Ramos (cell line): ENCODE measurements at regions not wholly inside any gene's neighbourhood (a gene's known extent, or its start where the extent isn't known, plus 50 kb on each side); places are given as distances from the start of the nearest gene placed in this dataset.
"Not testable (repeated sequence)": the region's sequence is repeated elsewhere in the genome, so short reads cannot be mapped to it uniquely, and the experiment has no call there.

Experiments
- in situ Hi-C: fragments of 300-500 bp; cut with MboI; formaldehyde crosslinking; loops from one replicate; pipeline ENCODE4 v1.14.3; 2022; ENCODE audit warnings: low sequenced_read_pairs; ENCODE audit not compliant: unreplicated experiment

DNA sequence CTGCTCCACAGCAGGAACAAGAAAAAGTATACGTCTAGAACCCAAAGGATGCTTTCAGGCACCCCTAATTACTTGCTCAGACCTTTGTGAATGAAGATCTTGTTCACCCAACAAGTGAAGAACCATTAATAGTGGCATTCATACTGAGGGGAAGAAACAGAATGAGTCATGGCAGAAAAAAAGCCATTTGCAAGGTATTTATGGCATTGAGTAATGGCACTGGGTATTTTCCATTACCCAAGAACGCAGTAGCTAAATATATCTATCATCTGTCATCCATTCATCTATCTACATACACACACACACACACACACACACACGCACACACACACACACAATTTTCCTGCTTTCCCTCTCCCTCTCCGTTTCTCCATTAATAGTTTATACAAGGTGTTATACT is 56.4 kb upstream of the XIRP2 start:
- in situ Hi-C loops, result no loop called here

DNA sequence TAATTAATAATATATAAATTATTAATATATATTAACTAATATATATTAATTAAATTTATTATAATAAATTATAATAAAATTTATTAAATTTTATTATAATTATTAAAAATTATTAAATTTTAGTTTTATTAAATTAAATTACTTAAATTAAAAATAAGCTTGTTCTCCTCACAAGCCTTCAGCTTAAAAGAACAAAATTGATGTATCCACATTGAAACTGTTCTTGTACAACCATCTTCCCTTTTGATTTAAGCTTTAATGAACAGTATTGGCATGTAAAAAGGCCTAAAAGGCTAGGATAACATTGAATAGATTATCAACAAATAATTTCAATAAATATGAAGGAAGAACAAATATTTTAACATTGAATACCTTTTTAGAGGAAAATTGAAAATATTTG is 62.4 kb upstream of the XIRP2 start:
- in situ Hi-C loops, result no loop called here

DNA sequence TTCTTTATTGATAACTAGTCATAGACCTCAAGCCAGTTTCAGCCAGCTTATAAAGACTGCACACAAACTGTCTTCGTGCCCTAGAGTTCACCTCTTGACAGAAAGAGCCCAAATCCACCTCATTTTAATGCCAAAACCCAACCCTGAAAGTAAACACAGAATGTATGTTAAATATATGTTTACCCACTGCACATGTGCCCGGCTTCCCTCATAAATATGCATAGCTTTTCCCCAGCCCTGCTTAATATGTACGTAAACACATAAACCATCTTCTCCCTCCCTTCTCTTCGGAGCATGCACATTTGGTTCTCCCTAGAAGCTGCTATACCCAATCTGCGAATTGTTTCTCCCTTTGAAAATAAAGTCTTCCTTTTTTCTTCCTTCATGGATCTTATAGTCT is 73.9 kb upstream of the XIRP2 start:
- in situ Hi-C loops, result no loop called here

DNA sequence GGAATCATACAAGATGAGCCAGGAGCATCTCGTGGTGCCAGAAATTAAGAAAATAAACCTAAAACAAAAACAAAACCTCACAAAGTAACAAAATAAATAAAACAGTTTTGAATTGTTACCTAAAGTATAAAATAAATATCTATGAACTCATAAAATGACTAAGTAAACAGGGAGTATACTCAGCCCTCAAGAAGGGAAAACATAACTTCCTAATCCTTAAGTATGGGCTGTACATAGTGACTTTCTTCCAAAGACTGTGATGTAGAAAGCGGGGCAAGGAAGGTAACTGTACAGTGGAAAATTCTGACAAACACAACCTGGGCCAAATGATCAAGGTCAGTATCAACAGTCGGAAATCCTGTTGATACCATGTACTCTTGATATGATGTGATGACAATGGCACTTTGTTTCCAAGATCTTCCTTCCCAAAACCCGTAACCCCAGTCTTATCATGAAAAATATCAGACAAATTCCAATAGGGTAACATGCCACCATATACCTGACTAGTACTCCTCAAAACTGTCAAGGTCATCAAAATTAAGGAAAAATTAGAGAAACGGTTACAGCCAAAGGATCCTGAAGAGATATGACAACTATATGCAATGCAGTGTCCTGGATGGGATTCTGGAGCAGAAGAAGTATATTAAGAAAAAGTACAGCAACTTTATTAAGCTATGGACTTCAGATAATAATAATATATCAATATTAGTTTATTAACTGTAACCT is 76.0 kb upstream of the XIRP2 start:
- in situ Hi-C loops, result no loop called here

DNA sequence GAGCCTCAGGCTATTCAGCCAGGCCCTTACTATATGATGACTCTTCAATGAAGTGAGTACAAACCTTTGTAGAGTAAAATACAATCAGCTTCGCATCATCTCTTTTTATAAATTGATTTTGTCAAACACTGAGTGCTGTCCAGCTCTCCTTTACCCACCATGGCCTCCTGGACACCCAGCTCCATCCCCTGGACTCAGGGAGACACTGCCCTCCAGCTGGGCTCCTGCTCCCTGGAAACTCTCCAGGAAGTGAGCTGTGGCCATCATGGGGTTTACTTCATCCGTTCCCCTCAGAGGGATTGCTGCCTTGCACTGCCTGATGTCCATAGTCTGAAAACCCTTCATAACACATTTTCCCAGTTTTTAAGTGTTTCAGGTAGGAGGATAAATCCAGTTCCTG is 82.5 kb upstream of the XIRP2 start:
- in situ Hi-C loops, result no loop called here

DNA sequence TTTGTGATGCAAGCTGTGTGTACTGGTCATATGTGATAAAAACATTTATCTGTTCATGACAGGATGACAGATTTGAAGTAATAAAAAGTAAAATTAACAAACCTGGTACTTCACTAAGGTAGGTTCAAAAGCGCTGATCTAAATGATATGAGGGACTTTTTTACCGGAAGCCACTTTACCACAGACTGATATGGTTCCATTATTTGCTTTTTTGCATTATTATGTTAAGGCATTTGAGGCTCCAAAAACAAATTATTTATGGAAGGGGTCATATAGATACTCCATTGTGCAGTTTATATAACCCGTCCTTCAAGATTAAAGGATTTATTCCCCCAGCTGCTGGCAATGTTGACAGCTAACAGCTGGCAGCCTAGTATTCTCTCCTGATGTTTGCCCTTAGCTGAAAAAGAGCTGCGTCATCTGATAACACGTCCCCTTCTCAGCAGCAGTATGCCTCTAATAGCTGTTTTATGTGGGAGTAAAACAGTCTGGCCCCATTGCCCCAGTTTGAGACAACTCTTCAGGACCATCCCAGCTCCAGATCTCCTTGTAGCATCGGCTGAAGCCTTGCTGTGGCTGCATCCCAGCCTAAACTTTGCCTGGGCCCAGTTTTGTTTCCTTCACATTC is 84.8 kb upstream of the XIRP2 start:
- in situ Hi-C loops, result no loop called here

DNA sequence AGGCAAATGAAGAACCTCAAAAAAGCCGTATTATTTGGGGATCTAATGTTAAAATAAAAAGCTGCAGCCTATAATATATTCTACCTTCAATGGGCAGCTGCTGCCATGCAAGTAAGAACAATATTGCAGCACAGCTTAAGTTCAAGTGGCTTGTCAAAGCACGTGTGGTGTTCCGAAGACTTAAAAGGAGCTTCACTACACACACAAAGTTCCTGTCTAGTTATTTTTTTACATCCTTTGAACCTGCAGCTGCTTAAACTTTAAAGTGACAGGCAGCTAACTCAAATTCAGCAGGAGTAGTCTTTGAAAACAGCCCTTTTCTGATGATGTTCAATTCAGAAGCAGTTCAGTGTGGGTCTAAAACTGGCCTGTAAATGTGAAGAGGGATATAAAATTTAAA is 85.8 kb upstream of the XIRP2 start:
- in situ Hi-C loops, result no loop called here

DNA sequence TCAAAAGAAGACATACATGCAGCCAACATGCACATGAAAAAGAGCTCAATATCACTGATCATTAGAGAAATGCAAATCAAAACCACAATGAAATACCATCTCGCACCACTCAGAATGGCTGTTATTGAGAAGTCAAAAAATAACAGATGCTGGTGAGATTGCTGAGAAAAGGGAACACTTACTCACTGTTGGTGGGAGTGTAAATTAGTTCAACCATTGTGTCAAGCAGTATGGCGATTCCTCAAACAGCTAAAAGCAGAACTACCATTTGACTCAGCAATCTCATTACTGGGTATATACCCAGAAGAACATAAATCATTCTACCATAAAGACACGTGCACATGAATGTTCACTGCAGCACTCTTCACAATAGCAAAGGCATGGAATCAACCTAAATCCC is 95.5 kb upstream of the XIRP2 start:
- in situ Hi-C loops, result no loop called here

DNA sequence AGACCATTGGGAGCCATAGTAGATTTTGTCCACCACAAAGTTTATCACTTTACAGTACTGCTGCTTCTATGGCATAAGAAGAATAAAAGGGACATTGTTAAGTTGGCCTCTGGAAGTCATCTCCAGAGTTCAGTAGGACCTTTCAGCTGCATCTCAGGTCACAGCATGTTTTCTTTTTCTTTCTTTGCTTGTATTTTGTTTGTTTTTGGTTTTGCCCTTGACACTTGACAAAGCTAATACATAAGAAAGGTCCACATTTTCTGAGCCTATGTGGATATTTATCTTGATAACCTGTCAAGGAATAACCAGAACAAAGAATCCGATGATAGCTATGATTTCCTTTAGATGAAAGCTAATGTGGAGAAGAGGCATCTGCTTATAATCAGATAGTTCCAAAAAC is 101.6 kb upstream of the XIRP2 start:
- in situ Hi-C loops, result no loop called here

DNA sequence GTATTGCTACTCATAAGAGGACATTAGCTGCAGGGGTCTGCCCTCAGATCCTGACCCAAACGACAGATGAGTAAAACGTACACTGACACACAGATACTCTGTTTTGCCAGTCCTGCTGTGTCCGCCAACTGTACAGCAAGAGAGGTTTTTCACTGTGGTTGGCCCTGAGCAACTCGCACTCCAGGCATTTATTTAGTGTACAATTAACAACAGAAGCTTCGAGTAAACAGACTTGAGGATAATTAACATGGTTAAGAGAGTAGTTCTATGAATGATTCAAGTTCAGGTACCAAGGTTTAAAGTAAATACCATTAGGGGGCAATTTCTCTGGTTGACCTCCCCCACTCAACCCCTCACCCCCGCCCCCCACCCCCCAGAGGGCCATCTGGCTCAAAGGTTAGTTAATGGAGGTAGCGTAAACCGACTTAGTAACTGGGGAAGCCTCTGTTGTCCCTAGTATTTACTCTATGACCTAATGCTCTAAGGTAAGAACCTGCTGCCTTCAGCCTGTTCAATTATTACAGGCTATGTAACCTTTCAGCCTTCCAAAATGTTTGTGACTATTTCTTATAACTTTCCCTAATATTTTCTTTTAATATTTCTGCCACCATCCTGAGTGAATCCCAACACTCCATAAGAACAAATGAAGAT is 103.9 kb upstream of the XIRP2 start:
- in situ Hi-C loops, result no loop called here

DNA sequence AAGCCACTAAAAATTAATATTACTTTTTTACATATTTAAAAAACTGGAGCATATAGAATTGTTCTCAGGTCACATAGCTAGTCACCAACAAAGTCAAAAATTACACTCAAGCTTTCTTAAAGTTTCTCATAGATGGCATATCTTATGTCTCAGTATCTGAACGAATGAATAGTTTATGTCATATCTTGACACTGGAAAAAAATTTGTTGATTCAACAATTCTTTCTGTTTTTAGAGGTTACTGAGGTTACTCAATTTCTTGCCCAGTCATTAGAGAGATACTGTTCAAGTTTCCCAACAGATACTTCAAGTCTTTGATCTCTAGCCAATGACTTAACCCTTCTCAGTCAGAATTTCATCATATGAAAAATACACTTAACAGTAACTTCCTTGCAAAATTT is 113.1 kb upstream of the XIRP2 start:
- in situ Hi-C loops, result no loop called here

DNA sequence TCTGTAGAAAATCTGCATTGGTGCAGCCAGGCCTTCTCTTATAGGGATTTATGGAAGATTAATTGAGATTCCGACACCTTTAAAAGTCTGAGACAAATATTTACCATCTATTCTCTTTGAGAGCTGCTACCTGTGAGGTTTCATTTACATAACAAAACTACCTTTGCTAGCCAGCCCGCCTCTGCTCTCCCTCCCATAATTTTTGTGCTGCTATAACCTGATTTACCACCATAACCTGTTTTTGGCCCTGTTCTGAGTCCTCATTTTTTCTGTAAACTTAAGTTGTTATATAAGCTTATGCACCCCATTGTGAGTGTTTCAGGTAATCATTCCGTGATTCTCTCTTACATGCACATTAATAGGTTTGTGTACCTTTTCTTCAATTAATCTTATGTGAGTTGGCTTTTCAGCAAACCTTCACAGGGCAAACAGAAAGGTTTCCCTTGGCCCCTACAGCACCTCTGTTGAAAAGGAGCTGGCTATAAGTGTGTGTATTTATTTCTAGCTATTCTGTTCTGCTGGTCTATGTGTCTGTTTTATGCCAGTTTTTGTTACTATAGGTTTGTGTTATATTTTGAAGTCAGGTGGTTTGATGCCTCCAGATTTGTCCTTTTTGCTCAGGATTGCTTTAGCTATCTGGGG is 114.9 kb upstream of the XIRP2 start:
- in situ Hi-C loops, result no loop called here

DNA sequence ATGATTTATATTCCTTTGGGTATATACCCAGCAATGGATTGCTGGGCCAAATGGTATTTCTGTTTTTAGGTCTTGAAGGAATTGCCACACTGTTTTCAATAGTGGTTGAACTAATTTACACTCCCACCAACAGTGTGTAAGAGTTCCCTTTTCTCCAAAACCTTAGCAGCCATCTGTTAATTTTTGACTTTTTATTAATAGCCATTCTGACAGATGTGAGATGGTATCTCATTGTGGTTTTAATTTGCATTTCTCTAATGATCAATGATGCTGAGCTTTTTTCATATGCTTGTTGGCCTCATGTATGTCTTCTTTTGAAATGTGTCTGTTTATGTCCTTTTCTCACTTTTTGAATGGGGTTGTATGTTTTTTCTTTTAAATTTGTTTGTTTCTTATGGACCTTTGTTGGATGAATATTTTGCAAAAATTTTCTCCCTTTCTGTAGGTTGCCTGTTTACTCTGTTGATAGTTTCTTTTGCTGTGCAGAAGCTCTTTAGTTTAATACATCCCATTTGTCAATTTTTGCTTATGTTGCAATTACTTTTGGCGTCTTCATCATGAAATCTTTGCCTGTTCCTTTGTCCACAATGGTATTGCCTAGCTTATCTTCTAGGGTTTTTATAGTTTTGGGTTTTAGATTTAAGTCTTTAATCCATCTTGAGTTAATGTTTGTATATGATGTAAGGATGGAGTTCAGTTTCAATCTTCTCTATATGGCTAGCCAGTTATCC is 119.7 kb upstream of the XIRP2 start:
- in situ Hi-C loops, result no loop called here

DNA sequence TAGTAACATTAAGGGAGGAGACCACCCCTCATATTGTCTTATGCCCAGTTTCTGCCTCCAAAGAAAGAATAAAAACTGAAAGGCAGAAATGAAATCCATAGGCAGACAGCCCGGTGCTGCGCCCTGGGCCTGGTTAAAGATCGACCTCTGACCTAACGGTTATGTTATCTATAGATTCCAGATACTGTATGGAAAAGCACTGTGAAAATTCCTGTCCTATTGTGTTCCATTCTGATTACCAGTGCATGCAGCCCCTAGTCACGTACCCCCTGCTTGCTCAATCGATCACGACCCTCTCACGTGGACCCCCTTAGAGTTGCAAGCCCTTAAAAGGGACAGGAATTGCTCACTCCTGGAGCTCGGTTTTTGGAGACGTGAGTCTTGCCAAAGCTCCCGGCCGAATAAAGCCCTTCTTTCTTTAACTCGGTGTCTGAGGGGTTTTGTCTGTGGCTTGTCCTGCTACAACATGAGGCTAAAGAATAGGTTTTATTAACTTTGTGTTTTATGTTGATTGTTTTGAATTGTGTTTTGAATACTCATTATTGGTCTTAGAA is 121.4 kb upstream of the XIRP2 start:
- in situ Hi-C loops, result not testable (repeated sequence)

DNA sequence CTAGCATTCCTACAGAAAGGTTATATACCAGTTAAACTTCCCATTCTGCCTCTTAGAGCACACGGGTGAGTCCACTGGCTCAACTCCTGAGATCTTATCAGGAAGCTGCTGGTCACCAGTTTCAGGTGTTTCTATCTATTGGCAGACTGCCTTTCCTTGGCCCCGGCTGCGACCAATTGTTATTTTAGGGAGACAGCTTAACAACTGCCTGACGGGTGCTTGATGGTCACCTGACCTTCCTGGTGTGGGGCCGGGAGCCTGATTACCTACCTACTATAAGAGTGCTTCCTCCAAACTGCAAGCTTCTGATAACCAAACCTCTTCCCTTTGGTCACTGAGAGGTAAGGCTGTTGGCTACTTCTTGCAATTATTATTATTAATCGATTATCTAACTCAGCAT is 122.1 kb upstream of the XIRP2 start:
- in situ Hi-C loops, result no loop called here

DNA sequence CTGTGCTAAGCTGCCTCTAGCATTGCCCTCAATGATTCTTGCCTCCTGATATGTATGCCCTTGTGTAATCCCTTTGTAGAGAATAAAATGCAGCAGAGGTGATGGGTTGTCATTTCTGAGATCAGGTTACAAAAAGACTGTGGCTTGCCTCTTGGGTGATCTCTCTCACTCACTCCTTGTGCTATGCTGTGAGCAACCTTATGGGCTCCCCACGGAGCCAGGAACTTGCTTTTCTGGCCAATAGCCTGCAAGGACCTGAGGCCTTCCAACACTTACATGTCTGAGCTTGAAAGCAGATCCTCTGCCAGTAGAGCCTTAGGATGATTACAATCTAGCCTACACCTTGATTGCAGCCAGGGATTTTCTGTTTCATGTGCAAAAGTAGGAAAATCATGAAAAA is 123.1 kb upstream of the XIRP2 start:
- in situ Hi-C loops, result no loop called here

DNA sequence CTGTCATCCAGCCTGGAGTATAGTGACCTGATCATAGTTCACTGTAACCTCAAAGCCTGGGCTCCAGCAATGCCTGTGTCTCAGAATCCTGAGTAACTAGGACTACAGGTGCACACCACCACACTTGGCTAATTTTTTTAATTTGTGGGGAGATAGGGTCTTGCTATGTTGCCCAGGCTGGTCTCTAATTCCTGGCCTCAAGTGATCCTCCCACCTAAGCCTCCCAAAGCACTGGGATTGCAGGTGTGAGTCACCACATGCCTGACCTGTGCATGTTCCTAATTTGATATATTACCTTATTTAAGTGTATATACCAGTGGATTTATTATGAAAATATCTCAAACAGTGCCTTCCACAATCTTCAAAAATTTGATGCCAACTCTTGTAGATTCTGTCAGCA is 123.6 kb upstream of the XIRP2 start:
- in situ Hi-C loops, result no loop called here

DNA sequence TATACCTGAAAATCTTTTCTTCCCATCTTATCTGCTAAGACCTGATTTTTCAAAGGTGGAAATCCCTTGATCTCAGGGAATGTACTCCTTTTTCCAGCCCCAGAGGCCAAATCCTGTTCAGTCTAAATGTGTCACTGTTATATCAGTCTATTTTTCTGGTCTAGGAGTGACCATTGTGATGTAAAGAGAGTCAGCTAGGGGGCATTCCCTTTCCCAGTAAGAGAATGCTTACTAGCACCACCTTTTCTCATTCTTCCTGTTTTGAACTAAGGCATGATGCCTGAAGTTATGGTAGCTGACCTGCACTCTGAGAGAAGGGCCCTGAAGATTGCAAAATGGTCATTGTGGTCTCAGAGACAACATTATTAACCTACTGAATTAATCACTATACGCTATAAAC is 124.1 kb upstream of the XIRP2 start:
- in situ Hi-C loops, result no loop called here

DNA sequence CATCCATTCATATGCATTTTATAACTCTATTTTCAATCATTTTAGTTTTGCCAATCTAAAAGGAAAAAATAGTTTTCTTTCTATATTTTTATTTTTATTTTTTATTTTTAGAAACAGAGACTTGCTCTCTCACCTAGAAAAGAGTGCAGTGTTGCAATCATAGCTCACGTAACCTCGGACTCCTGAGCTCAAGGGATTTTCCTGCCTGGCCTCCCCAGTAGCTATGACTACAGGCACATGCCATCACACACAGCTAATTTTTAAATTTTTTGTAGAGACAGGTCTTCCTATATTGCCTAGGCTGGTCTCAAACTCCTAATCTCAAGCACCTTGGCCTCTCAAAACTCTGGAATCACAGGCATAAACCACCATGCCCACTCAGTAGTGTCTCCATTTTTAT is 125.5 kb upstream of the XIRP2 start:
- in situ Hi-C loops, result no loop called here

DNA sequence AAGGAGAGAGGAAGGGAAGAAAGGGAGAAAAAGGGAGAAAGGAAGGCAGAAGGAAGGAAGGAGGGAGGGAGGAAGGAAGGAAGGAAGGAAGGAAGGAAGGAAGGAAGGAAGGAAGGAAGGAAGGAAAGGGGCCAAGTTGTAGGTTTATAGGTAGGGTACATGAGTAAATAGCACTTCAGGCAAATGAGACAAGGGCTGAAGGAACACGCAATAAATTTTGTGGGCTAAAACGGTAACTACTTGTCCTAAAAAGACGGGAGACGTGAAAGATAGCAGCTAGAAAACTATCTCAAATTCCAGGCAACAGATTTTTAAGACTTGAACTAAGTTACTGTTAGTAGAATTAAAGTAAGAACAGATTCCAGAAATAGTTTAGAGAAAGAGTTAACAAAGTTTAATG is 129.3 kb upstream of the XIRP2 start:
- in situ Hi-C loops, result no loop called here
